MCF 10A (cell line): ENCODE measurements at regions not wholly inside any gene's neighbourhood (a gene's known extent, or its start where the extent isn't known, plus 50 kb on each side); places are given as distances from the start of the nearest gene placed in this dataset.

Source experiments
- BruUV-seq: library from RNA; stranded (reverse); fragments of 400-500 nt; replicated peaks from 2 replicates; lab custom pipeline; 2021; lab: Mats Ljungman, UMichigan
- CTCF ChIA-PET: fragments of 300-600 bp; sonication (Branson Sonifier 250); formaldehyde crosslinking; extraction: SDS; loops from one replicate; lab custom pipeline; 2021; ENCODE audit warnings: antibody characterized with exemption, inconsistent platforms; lab: Yijun Ruan, JAX
- POLR2A ChIA-PET: fragments of 300-600, 350-650 bp; sonication (Branson Sonifier 250); formaldehyde crosslinking; extraction: SDS; loops from one replicate; lab custom pipeline; 2020; ENCODE audit warnings: antibody characterized with exemption, inconsistent platforms; lab: Yijun Ruan, JAX
- DNase-seq: peaks from one replicate; pipeline ENCODE4 v3.0.0-alpha.2; 2018; ENCODE audit not compliant: unreplicated experiment
- H3K27ac Mint-ChIP-seq: one replicate; pipeline ENCODE4 v1.8.0; 2022; ENCODE audit warnings: mild to moderate bottlenecking, low read depth, mixed read lengths; ENCODE audit not compliant: unreplicated experiment
- H3K27me3 Mint-ChIP-seq: one replicate; pipeline ENCODE4 v1.8.0; 2022; ENCODE audit warnings: mixed read lengths; ENCODE audit not compliant: insufficient read depth, unreplicated experiment
- H3K36me3 Mint-ChIP-seq: one replicate; pipeline ENCODE4 v1.8.0; 2022; ENCODE audit warnings: mild to moderate bottlenecking, moderate library complexity, mixed read lengths; ENCODE audit not compliant: insufficient read depth, unreplicated experiment
- H3K4me1 Mint-ChIP-seq: one replicate; pipeline ENCODE4 v1.8.0; 2022; ENCODE audit warnings: mixed read lengths; ENCODE audit not compliant: insufficient read depth, unreplicated experiment
- H3K4me3 Mint-ChIP-seq: one replicate; pipeline ENCODE4 v1.8.0; 2022; ENCODE audit warnings: mild to moderate bottlenecking, moderate library complexity, mixed read lengths; ENCODE audit not compliant: unreplicated experiment
- H3K9me3 Mint-ChIP-seq: one replicate; pipeline ENCODE4 v1.8.0; 2022; ENCODE audit warnings: mixed read lengths; ENCODE audit not compliant: unreplicated experiment
- intact Hi-C: fragments of 100-400 bp; cut with micrococcal nuclease; formaldehyde crosslinking; loops from 2 replicates; pipeline ENCODE4 v1.14.1; 2022
- TF ChIP-seq, protein P1 (sequence below): fragments of 200-600 bp; IDR thresholded peaks from one replicate; pipeline ENCODE4 v1.8.0; 2022; ENCODE audit warnings: antibody characterized with exemption, mild to moderate bottlenecking; ENCODE audit not compliant: unreplicated experiment

DNA sequence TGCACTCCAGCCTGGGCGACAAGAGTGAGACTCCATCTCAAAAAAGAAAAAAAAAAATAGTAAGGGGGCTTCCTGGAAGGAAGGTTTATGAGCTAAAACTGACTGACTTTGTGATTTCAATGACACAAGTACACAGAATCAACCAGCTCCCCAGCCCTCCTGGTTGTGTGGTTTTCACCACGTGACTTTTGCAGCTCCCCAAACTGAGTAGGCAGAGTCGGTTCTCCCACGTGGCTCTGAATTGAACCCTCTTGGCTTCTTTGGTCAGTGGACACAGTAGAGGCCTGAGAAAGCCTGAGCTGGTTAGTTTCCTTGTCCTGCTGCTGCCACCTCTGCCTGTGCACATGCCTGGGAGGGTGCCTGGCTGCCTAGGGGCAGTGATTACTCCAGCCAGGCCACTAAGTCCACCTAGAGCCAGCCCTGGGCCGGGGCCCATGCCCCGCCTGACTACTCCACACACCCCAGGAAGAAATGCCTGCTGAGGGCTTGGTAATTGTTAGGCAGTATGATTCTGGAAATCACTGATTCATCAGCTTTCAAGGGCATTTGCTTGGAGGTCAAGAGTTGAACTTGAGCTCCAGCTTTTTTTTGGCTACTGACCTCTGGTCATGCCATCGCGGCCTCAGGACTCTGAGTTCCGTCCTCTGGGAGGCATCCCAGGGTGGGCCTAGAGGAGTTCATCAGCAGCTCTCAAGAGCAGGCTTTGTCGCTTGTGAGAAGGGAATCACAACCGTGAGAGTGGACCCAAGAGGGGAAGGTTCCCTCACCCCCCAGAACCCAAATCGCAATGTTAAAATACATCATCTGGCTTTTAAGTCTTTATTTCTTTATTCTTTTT is 431.9 kb upstream of the HS6ST1 start:
- no peaks in the 10 kb centered on the region for H3K27me3 Mint-ChIP-seq
- H3K4me3 Mint-ChIP-seq: no peak overlapping the region
- CTCF ChIA-PET: interaction anchor here (0.7 to 1.8 kb wide), 6 partner anchors 12 to 1146 kb away, joined by 3 to 9 read pairs (median 4); no protein-coding TSS in a partner anchor
- BruUV-seq: no TSS peak
- DNase-seq: no peak
- POLR2A ChIA-PET: interaction anchor here (0.6 to 1.6 kb wide), 2 partner anchors 59 to 464 kb away, joined by 3 read pairs; no protein-coding TSS in a partner anchor
- TF ChIP-seq, protein P1, sequence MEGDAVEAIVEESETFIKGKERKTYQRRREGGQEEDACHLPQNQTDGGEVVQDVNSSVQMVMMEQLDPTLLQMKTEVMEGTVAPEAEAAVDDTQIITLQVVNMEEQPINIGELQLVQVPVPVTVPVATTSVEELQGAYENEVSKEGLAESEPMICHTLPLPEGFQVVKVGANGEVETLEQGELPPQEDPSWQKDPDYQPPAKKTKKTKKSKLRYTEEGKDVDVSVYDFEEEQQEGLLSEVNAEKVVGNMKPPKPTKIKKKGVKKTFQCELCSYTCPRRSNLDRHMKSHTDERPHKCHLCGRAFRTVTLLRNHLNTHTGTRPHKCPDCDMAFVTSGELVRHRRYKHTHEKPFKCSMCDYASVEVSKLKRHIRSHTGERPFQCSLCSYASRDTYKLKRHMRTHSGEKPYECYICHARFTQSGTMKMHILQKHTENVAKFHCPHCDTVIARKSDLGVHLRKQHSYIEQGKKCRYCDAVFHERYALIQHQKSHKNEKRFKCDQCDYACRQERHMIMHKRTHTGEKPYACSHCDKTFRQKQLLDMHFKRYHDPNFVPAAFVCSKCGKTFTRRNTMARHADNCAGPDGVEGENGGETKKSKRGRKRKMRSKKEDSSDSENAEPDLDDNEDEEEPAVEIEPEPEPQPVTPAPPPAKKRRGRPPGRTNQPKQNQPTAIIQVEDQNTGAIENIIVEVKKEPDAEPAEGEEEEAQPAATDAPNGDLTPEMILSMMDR: no peak
- no peak overlapping the region for H3K27ac Mint-ChIP-seq
- no peaks in the 10 kb centered on the region for H3K9me3 Mint-ChIP-seq
- peaks cover 18% of the 10 kb centered on the region for H3K4me1 Mint-ChIP-seq
- H3K36me3 Mint-ChIP-seq: peaks cover 4% of the 10 kb centered on the region
- intact Hi-C loops: loop anchor here (10.0 kb wide), 1 partner anchor 1174 kb away; no protein-coding TSS in a partner anchor

DNA sequence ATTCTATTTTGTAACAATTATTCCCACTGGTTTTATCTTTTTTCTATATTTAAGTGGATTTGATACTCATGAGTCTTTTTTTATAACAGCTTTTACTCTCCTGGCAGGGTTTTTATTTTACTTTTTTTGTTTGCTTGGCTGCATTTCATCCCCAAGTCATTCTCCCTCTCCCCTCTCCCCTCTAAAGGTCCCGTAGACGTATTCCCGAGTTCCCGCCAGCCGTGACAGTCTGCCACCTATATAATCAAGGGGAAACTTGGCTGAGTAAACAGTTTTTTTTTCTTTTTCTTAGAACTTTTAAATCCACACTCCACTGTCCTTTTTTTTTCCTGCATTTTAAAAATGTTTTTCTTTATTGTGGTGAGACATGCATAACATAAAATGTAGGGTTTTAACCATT is 433.1 kb upstream of the HS6ST1 start:
- no TSS peak for BruUV-seq
- Mint-ChIP-seq H3K9me3 (no peaks in the 10 kb centered on the region), H3K36me3 (peaks cover 4% of the 10 kb centered on the region), H3K4me1 (peaks cover 7% of the 10 kb centered on the region), H3K27ac (no peak overlapping the region), H3K4me3 (no peak overlapping the region), H3K27me3 (no peaks in the 10 kb centered on the region)
- TF ChIP-seq, protein P1: no peak
- DNase-seq: no peak
- POLR2A ChIA-PET: no interaction called here
- CTCF ChIA-PET: no interaction called here
- intact Hi-C loops: loop anchor here (10.0 kb wide), 1 partner anchor 1173 kb away; no protein-coding TSS in a partner anchor

DNA sequence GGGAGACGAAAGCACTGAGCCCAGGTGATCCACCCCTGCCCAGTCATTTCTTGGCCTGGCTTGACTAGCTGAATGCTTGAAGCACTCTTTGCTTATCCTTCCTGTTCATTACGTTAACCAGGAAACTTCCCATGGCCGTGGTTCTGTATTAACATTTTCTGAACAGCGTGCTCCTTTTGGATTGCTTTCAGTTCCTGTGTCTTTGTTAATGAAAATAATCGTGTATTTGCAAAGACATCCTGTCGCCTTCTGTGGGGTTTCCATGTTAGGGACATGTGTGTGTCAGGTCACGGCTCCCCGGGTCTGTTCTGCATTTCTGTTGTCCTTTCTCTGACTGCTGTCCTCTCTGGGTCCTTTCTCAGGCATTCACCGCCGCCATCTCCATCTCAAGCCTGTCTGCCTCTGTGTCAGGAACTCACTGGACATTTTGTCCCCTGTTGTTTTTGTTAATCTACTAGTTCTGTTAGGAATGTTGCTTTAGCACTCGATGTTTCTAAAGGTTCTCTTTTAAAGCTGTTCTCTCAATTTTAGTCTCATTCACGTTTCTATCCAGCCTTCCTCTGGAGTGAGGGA is 434.1 kb upstream of the HS6ST1 start:
- Mint-ChIP-seq H3K9me3 (no peaks in the 10 kb centered on the region), H3K4me1 (peaks cover 5% of the 10 kb centered on the region), H3K4me3 (no peak overlapping the region), H3K27ac (no peak overlapping the region), H3K36me3 (peaks cover 4% of the 10 kb centered on the region), H3K27me3 (no peaks in the 10 kb centered on the region)
- TF ChIP-seq, protein P1: no peak
- DNase-seq: no peak
- intact Hi-C loops: loop anchor here (10.0 kb wide), 1 partner anchor 1172 kb away; no protein-coding TSS in a partner anchor
- POLR2A ChIA-PET: no interaction called here
- no TSS peak for BruUV-seq
- CTCF ChIA-PET: interaction anchor here (0.6 to 0.7 kb wide), 4 partner anchors 54 to 432 kb away, joined by 3 to 5 read pairs (median 3); no protein-coding TSS in a partner anchor

DNA sequence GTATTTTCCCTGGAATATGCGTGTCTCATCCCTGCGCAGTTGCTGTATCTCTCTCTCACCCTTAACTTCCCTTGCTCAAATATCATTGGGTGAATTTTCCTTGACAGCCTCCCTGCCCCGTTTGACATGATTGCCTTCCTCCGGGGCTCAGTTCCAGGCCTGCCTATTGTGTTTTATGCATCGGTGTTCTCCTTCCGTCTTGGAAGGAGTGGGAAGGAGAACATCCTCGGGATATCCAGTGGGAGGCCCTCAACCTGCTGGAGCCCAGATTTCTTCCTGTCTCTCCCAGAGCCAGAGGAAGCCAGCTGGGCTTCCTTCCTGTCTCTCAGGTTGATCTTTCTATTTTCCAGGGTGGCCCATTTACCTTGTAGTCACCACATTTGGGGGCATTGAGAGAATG is 434.7 kb upstream of the HS6ST1 start:
- no peak overlapping the region for H3K4me3 Mint-ChIP-seq
- H3K27me3 Mint-ChIP-seq: no peaks in the 10 kb centered on the region
- no peaks in the 10 kb centered on the region for H3K9me3 Mint-ChIP-seq
- peaks cover 5% of the 10 kb centered on the region for H3K4me1 Mint-ChIP-seq
- DNase-seq: no peak
- ChIA-PET POLR2A (no interaction called here), CTCF (interaction anchor here (0.6 to 1.2 kb wide), 5 partner anchors 8 to 431 kb away, joined by 3 to 5 read pairs (median 3); no protein-coding TSS in a partner anchor)
- intact Hi-C loops: loop anchor here (10.0 kb wide), 1 partner anchor 1171 kb away; no protein-coding TSS in a partner anchor
- BruUV-seq: no TSS peak
- TF ChIP-seq, protein P1: no peak
- no peak overlapping the region for H3K27ac Mint-ChIP-seq
- H3K36me3 Mint-ChIP-seq: peaks cover 4% of the 10 kb centered on the region
